ENCODE measurements at regions not wholly inside any gene's neighbourhood (a gene's known extent, or its start where the extent isn't known, plus 50 kb on each side); places are given as distances from the start of the nearest gene placed in this dataset.

- TF ChIP-seq, protein P1, sequence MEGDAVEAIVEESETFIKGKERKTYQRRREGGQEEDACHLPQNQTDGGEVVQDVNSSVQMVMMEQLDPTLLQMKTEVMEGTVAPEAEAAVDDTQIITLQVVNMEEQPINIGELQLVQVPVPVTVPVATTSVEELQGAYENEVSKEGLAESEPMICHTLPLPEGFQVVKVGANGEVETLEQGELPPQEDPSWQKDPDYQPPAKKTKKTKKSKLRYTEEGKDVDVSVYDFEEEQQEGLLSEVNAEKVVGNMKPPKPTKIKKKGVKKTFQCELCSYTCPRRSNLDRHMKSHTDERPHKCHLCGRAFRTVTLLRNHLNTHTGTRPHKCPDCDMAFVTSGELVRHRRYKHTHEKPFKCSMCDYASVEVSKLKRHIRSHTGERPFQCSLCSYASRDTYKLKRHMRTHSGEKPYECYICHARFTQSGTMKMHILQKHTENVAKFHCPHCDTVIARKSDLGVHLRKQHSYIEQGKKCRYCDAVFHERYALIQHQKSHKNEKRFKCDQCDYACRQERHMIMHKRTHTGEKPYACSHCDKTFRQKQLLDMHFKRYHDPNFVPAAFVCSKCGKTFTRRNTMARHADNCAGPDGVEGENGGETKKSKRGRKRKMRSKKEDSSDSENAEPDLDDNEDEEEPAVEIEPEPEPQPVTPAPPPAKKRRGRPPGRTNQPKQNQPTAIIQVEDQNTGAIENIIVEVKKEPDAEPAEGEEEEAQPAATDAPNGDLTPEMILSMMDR (IDR thresholded peaks at IDR 0.05; ENCODE audit: borderline replicate concordance): no peak
- Histone ChIP-seq H3K27me3 (ENCODE audit: low read depth) (no peaks in the 10 kb centered on the region), H3K4me1 (no peaks in the 10 kb centered on the region), H3K9me3 (replicated peaks) (peaks cover 32% of the 10 kb centered on the region), H3K4me3 (no peak overlapping the region), H3K27ac (replicated peaks) (no peak overlapping the region), H3K36me3 (no peaks in the 10 kb centered on the region)
- no peak for DNase-seq
- intact Hi-C loops (cut with micrococcal nuclease): no loop called here
Observed at GRCh38 chr9:86818636-86819035, 128.7 kb downstream of the GAS1 start.

DNA sequence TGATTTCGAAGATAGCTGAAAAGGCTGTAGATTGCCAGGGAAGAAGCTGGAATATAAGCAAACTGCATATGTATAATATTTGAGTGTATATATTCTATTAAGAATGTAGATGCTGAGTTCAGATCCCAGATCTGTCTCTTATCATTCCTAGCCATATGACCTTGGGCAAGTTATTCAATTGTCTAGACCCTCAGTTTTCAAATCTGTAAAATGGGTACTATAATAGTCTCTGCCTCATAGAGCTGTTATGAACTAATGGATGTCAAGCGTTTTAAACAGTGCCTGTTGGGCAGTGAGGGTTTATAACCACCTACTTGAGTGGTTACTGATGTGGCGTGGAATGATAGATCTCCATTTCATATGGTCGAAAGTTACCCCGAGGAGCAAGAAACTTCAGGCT is 130.4 kb downstream of the GAS1 start:
- no peak for DNase-seq
- intact Hi-C loops (cut with micrococcal nuclease): no loop called here
- Histone ChIP-seq H3K4me3 (no peak overlapping the region), H3K4me1 (no peaks in the 10 kb centered on the region), H3K27me3 (ENCODE audit: low read depth) (no peaks in the 10 kb centered on the region), H3K27ac (replicated peaks) (no peak overlapping the region), H3K36me3 (no peaks in the 10 kb centered on the region), H3K9me3 (replicated peaks) (peaks cover 24% of the 10 kb centered on the region)
- TF ChIP-seq, protein P1 (IDR thresholded peaks at IDR 0.05; ENCODE audit: borderline replicate concordance): no peak

DNA sequence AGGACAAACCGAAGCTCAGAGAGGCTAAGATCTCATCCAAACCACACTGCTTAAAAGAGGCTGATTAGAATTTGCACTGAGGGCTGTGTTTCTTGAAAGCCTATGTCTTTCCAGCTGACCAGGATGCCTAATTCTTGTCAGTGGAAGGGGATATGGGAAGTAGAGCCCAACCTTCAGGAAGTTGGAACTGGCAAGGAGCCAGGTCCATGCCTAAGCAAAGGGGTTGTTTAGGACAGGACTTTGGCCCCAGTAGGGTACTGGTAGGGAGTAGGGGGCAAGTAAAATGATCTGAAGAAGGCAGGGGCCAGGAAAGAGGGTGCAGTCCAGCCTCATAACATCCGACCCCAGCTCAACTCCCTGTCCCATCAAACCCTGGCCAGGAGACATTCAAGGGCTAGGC is 130.9 kb downstream of the GAS1 start:
- TF ChIP-seq, protein P1 (IDR thresholded peaks at IDR 0.05; ENCODE audit: borderline replicate concordance): no peak
- H3K27ac ChIP-seq (replicated peaks): no peak overlapping the region
- H3K36me3 ChIP-seq: no peaks in the 10 kb centered on the region
- peaks cover 24% of the 10 kb centered on the region for H3K9me3 ChIP-seq (replicated peaks)
- H3K27me3 ChIP-seq (ENCODE audit: low read depth): no peaks in the 10 kb centered on the region
- no peaks in the 10 kb centered on the region for H3K4me1 ChIP-seq
- intact Hi-C loops (cut with micrococcal nuclease): no loop called here
- H3K4me3 ChIP-seq: no peak overlapping the region
- no peak for DNase-seq

- no peak for DNase-seq
- intact Hi-C loops (cut with micrococcal nuclease): no loop called here
- TF ChIP-seq, protein P1 (IDR thresholded peaks at IDR 0.05; ENCODE audit: borderline replicate concordance): no peak
Observed at GRCh38 chr9:86812616-86813015, 134.7 kb downstream of the GAS1 start.

DNA sequence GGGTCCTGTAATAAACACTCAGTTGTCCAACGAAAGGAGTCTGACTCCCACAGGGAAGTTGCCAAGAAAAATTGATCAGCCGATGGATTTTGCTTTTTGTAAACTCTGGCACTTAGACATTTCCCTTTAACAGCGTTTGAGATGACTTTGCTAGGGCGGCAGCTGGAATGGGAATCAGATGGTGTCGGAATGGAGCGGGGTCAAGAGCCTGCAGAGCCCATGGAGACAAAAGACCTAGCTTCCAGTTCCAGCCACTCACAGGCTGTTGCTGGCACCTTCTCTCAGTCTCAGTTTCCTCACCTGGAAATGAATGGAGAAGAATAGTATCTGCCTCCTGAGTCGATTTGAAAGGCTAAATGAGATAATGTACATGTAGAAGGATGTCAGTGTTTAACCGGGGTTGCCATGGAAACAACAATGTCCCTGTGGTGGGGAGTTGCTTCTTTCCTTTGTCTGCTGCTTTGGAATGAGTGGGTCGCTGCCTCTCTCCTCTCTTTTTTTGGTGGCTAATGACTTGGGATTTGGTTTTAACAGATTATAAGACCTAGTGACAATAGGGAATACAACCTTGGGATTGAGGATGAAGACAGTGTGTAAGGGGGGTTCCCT is 137.4 kb downstream of the GAS1 start:
- intact Hi-C loops (cut with micrococcal nuclease): no loop called here

More at GRCh38 chr9:86812616-86813015, 134.7 kb downstream of the GAS1 start:
- no peaks in the 10 kb centered on the region for H3K36me3 ChIP-seq
- H3K4me3 ChIP-seq: no peak overlapping the region
- H3K27ac ChIP-seq (replicated peaks): no peak overlapping the region
- H3K27me3 ChIP-seq (ENCODE audit: low read depth): no peaks in the 10 kb centered on the region
- peaks cover 4% of the 10 kb centered on the region for H3K9me3 ChIP-seq (replicated peaks)
- H3K4me1 ChIP-seq: no peaks in the 10 kb centered on the region

More for the DNA sequence above, 137.4 kb downstream of the GAS1 start:
- no peaks in the 10 kb centered on the region for H3K27me3 ChIP-seq (ENCODE audit: low read depth)
- no peak for DNase-seq
- H3K4me1 ChIP-seq: no peaks in the 10 kb centered on the region
- no peaks in the 10 kb centered on the region for H3K36me3 ChIP-seq
- no peak overlapping the region for H3K4me3 ChIP-seq
- TF ChIP-seq, protein P1 (IDR thresholded peaks at IDR 0.05; ENCODE audit: borderline replicate concordance): no peak
- H3K27ac ChIP-seq (replicated peaks): no peak overlapping the region
- H3K9me3 ChIP-seq (replicated peaks): no peaks in the 10 kb centered on the region
